CD4-positive, alpha-beta T cell treated with Interleukin-15 for 1 hour (primary cell): ENCODE measurements at regions not wholly inside any gene's neighbourhood (a gene's known extent, or its start where the extent isn't known, plus 50 kb on each side); places are given as distances from the start of the nearest gene placed in this dataset.
"Not testable (repeated sequence)": the region's sequence is repeated elsewhere in the genome, so short reads cannot be mapped to it uniquely, and the experiment has no call there.

Experiments used
- DNase-seq: peaks from one replicate; pipeline ENCODE4 v3.0.0-alpha.2; 2020

- DNase-seq, result no peak
These were observed 60.7 kb upstream of the DHRSX start for GRCh38 chrX:2561456-2561855.

GRCh38 chrX:2559124-2559523 lies 58.3 kb upstream of the DHRSX start:
- no peak for DNase-seq

GRCh38 chrX:2554891-2555290 lies 54.1 kb upstream of the DHRSX start:
- DNase-seq, result no peak

- not testable (repeated sequence) for DNase-seq
These were observed 53.3 kb upstream of the DHRSX start for GRCh38 chrX:2554066-2554465.

GRCh38 chrX:2552621-2553201 lies 51.9 kb upstream of the DHRSX start:
- DNase-seq, result no peak

- DNase-seq, result no peak
These were observed 49.7 kb upstream of the DHRSX start for GRCh38 chrX:2550328-2551020.
